HG02973 (cell line): ENCODE measurements at regions not wholly inside any gene's neighbourhood (a gene's known extent, or its start where the extent isn't known, plus 50 kb on each side); places are given as distances from the start of the nearest gene placed in this dataset.
"Not testable (repeated sequence)": the region's sequence is repeated elsewhere in the genome, so short reads cannot be mapped to it uniquely, and the experiment has no call there.

Experiments
- ATAC-seq: cut with Tn5 transposase; IDR thresholded peaks from one replicate; pipeline ENCODE4 v1.9.1; 2021; ENCODE audit warnings: moderate library complexity; ENCODE audit not compliant: unreplicated experiment

- no peak for ATAC-seq
Measured at GRCh38 chr12:102299731-102300130, 102.1 kb upstream of the PMCH start.

GRCh38 chr12:102298022-102298421 is 100.4 kb upstream of the PMCH start:
- ATAC-seq, result no peak

- no peak for ATAC-seq
Measured at GRCh38 chr12:102297412-102297811, 99.8 kb upstream of the PMCH start.

GRCh38 chr12:102294568-102294967 is 96.9 kb upstream of the PMCH start:
- no peak for ATAC-seq

GRCh38 chr12:102291498-102292440 is 94.1 kb upstream of the PMCH start:
- ATAC-seq, result not testable (repeated sequence)

GRCh38 chr12:102289702-102290101 is 92.1 kb upstream of the PMCH start:
- ATAC-seq, result not testable (repeated sequence)

GRCh38 chr12:102281231-102281630 is 83.6 kb upstream of the PMCH start:
- no peak for ATAC-seq

GRCh38 chr12:102255687-102256086 is 58.1 kb upstream of the PMCH start:
- ATAC-seq, result not testable (repeated sequence)

GRCh38 chr12:102251005-102251404 is 53.4 kb upstream of the PMCH start:
- ATAC-seq, result not testable (repeated sequence)

- ATAC-seq, result no peak
Measured at GRCh38 chr12:102249079-102249841, 51.6 kb upstream of the PMCH start.
